Esophagus squamous epithelium (tissue), 4 donors: ENCODE measurements at regions not wholly inside any gene's neighbourhood (a gene's known extent, or its start where the extent isn't known, plus 50 kb on each side); places are given as distances from the start of the nearest gene placed in this dataset.

Experiments
- CTCF ChIP-seq, 6 experiments: fragments of 450-650 bp in 4 of 6; fragments of 200-600 bp in 2 of 6; sonication (generic) in 2 of 6; IDR thresholded peaks; one replicate each; pipeline ENCODE4 v1.5.1; 2016 to 2019; ENCODE audit warnings: antibody characterized with exemption in 6 of 6, mild to moderate bottlenecking in 4 of 6, moderate library complexity in 4 of 6
- POLR2A ChIP-seq, 4 donors: fragments of 450-650 bp; IDR thresholded peaks; one replicate each; pipeline ENCODE4 v1.6.1; 2017; ENCODE audit warnings: antibody characterized with exemption in 4 of 4, mild to moderate bottlenecking in 4 of 4, moderate library complexity in 3 of 4

- TF ChIP-seq CTCF (IDR thresholded peaks at IDR 0.05) (no peak), POLR2A (IDR thresholded peaks at IDR 0.05) (no peak)
Observed at GRCh38 chr13:80928241-80928640, 587.3 kb upstream of the SPRY2 start.
